ENCODE measurements at regions not wholly inside any gene's neighbourhood (a gene's known extent, or its start where the extent isn't known, plus 50 kb on each side); places are given as distances from the start of the nearest gene placed in this dataset.

DNA sequence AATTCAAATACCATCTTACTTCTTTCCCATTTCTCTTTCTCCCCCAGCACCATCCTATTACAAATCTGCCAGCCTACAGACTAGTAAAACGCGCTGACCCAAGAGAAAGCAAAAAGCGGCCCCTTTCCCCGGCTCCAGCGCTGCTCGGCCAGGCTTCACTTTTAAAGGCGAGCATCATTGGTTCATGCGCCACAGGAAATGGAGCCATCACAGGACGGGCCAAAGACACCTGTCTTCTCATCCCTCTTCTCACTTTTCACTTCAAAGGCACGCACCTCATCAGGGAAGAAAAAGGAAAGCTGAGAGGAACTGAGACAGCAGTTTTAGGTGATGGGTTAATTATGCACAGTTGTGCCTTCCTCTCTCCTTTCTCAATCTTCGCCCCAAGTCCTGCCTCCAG is 664.2 kb upstream of the USP24 start:
- DNase-seq (ENCODE audit: low read depth), result no peak

DNA sequence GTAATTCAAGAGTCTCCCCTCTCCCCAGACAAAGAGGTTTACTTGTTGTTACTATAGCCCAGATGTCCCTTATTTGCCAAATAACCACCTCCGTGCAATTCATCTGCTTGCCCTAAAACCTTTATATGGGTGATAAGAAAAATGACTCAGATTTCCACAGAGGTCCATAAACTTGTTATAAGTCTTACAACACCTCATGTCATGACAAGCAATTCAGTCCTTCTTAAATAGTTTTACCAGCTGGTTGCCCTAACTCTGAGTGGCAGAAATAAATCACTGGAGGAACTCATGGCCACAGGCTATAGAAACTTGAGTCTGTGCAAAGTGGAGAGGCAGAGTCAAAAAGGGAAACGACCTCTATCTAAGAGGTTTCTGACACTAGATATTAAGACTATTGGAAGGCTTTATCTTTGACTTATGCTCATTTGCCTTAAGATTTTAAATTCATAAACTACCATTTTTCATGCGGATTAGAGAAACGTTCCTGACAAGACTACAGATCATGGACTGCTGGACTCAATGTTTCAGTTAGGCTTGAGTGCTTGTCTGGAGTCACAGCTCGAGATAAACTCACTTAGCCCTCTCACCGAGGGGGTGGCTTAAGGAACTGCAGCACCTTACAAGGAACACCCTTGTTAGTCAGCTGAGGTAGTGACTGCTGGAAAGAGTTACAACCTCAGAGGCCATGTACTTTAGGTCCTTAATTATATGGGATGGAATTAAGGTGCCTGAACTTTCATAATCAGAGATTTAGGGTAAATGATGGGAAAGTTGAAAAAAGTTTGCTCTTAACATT is 662.5 kb upstream of the USP24 start:
- no peak for DNase-seq (ENCODE audit: low read depth)

DNA sequence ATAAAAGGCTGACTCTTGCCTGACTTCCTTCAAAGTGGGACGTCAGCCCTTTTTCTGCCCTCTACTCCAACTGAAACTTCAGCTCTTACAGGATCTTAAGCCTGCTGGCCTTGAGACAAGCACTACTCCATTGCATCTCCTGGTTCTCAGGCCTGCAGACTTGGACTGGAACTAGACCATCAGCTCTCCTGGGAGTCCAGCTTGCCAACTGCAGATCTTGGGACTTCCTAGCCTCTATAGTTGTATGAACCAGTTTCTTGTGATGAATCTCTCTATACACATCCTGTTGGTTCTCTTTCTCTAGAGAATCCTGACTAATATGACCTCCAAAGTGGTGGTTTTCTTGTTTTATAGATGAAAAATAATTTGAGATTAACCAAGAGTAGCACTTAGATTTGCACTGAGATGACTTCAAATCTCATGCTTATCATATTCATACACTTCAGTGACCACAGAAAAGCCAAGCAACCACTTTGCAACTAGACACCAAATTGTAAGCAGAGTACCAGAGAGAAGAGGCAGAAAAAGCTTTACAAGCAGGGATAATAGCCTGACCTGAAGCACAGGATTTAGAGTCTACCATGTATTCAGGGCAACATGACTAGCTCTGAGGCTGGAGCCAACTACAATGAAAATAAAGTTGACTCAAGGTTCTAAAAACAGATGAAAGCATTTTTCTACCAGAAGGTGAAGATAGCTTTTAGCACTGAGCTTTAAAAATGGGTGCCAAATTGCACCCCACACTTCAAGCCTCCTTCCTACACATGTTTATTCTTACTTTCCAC is 661.3 kb upstream of the USP24 start:
- no peak for DNase-seq (ENCODE audit: low read depth)

DNA sequence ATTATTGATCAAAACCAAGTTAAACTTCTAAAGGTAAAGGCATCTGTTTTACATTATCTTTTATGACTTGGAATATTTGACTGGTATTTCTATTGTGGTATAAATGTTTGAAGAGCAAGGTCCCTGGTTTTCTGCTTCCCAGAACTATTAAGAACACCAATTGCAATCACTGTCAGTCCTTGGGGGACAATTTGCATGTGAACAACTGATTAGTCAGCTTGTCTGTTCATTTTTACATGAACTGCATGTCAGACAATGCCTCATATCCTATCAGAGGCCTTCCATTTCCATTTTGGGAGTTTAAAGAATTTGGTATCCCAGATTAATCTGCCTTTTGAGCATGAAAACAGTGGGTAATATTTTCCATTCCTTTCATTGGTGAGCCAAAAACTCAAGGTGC is 654.9 kb upstream of the USP24 start:
- no peak for DNase-seq (ENCODE audit: low read depth)

DNA sequence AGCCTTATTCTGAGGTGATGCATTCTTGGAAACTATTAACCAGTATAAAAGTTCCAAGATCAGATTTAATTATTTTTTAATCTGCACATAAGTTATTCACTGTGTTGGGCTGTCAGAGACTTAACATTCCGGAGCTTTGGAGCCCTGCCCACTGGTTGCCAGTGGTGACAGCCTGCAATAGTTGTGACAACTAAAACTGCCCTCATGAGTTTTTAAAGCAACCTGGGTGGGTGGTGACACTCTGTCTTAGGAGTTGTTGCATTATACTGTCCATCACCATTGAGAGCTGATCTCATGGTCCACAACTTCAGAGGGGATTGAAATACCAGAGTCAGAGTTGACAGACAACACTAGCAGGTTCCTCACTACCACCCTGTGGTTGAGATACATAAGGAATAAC is 653.9 kb upstream of the USP24 start:
- peak; percentile 71 for DNase-seq (ENCODE audit: low read depth)

DNA sequence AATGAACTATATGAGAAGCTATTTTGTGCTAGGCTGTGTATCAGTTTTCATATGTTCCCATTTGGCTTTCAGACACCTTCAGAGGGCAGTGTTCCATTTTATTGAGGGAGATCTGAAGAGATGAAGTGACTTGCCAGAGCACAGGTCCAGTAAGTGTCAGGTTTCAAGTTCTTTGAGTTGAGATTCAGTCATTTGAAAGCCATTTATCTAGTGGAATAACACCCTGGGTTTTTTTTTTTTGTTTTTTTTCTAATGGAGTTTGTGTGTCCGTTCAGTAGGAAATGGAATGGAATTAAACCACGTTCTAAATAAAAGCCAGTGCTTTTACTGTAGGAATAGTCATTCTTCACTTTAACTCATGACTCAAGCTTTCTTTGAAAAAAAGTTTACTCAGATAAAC is 652.9 kb upstream of the USP24 start:
- DNase-seq (ENCODE audit: low read depth), result peak; percentile 61

DNA sequence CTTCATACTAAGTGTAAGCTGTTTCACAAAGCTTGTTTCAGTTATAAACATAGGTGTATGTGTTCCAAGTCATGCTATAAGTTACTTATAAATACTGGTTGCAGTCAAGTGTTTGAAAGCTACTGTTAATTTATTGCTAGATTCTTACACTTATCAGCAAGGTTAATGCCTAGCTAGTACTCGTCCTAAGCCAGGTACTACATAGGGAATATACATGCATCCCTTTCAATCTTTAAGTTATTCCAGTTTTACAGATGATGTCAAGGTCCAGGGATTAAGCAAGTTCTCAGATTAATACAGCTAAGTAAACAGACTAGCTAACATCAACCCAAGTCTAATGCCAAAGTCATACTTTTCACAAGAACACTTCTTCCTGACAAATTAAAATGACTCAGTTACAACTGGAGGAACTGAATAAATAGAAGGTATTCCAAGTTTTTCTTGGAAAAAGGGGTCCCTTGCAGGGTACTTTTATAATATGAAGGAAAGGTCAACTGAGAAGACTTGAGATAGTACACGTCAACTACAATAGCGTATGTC is 652.2 kb upstream of the USP24 start:
- DNase-seq (ENCODE audit: low read depth), result peak; percentile 49

DNA sequence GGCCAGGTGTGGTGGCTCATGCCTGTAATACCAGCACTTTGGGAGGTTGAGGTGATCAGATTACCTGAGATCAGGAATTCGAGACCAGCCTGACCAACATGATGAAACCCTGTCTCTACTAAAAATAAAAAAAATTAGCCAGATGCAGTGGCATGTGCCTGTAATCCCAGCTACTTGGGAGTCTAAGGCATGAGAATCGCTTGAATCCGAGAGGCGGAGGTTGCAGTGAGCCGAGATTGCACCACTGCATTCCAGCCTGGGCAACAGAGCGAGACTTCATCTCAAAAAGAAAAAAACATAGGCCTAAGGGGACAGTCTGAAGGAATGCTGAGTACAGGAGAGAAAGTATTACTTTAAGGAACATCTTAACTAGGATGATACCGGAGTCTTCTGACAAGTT is 650.6 kb upstream of the USP24 start:
- peak; percentile 59 for DNase-seq (ENCODE audit: low read depth)

DNA sequence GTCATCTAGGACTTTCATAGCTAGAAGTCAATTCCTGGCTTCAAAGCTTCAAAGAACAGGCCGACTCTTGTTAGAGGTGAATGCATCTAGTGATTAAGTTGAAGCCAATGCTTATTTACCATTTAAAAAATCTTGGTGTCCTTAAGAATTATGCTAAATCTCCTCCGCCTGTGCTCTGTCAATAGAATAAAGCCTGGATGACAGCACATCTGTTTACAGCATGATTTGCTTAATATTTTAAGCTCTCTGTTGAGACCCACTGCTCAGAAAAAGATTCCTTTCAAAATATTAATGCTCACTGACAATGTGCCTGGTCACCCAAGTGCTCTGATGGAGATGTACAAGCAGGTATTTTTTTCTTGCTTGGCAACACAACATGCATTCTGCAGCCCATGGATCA is 649.1 kb upstream of the USP24 start:
- DNase-seq (ENCODE audit: low read depth), result no peak

DNA sequence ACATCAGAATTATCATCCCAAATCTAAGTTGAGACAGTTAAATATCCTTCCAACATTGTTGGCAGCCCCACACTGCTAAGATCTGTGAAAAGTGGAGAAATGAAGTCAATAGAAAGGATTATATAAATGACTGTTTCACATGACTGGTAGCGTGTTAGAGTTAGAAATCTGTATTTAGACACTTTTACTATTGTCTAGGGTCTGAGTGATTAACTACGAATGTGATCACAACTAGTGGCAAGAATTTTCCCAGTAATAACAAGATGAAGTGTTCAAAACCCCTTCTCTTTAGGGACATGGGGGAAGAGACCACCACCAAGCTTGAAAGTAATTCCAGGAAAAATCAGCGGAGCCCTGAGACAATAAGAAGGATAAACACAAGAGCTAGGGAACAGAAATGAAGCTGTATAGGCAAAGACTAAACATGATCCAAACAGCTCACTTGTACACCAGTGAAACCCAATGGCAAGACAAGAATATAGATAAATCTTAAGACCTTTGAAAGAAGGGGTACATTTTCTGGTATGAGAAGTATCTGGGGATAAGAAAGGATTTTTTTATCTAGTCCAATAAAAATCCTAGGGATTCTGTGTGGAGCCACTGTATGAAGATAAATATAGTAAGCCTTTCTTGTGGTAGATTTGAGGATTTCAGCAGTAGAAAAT is 646.6 kb upstream of the USP24 start:
- DNase-seq (ENCODE audit: low read depth), result no peak

DNA sequence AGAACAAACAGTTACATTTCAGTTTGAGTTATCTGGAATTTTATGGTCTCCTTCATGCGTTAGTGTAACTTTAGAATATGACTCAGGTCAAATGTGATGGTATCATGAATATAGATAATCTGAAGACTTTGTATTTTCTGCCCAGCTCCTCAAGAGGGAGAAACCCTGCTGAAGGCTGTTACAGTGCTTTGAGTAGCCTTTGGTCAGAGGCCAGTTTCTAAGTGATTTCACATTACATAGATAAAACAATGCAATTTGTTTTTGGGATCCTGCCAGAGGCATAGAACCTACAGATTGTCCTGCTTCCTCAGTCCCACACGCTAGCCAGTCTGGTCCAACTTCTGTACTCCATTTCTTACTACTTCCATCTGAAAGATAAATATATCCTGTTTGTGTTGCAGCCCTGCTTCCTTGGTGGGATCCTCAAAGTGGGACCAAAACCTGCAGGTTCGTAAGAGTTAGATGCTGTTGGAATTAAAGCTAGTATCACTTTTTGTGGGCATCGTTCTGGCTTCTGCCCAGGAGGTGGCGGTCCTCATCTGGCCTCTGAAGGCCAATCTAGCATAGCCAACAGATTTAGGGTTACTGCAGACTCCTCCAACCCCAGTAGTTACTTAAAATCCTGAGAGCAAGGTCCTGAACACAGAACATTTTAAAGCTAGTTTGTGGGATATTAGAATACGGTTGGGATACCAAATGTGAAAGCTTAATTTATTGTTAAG is 645.8 kb upstream of the USP24 start:
- no peak for DNase-seq (ENCODE audit: low read depth)

DNA sequence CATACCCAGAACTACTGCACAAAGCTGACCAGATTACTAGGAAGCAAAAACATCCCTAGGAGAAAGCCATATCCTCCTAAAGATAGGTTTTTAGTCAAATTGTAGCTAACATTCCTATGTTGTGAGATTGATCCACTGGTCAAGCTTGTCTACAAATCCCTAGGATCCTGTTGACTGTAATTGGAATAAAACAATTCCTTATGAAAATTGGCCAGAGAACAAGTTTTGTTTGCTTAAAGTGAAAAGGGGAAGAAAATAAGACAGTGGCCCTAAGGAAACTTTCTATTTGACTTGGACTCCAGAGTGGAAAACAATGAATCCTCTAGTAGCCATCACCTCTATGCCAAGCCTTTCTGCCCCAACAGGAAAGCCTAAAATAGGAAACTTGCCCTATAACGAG is 645.2 kb upstream of the USP24 start:
- no peak for DNase-seq (ENCODE audit: low read depth)

DNA sequence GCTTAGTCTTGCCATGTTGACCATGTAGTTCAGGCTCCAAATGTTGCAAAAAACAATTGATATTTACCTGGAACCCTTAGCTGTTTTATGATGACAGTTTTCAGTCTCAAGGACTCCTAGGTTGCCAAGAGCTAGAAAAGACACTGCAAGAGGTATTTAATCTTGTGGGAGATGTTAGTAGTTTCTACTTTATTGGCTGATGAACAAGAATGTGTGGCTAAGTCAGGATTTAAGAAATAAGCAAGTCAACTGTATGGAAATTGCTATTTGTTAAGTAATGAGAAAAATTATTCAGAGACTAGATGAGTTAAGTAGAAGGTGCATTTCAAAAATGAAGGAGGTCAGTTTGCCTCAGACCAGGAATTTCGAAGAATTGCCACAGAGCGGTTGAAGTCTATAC is 639.7 kb upstream of the USP24 start:
- DNase-seq (ENCODE audit: low read depth), result peak; percentile 14

DNA sequence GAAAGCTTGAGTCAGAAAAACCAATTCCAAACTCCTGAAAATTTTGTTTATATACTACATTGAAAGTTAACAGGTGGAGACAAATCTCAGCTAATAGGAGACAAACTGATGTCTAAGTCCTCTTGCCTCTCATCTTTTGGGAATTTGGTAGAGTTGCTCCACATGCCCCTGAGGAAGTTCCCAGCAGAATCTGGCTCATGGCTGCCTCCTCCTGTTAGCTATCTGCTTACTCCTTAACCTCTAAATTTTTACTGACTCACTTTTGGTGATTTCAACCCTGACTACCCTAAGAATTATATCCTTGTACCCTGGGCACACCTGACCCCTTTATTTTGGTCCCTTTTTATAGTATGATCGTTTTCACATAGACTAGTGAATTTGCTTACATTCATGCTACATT is 633.7 kb upstream of the USP24 start:
- DNase-seq (ENCODE audit: low read depth), result peak; percentile 28

DNA sequence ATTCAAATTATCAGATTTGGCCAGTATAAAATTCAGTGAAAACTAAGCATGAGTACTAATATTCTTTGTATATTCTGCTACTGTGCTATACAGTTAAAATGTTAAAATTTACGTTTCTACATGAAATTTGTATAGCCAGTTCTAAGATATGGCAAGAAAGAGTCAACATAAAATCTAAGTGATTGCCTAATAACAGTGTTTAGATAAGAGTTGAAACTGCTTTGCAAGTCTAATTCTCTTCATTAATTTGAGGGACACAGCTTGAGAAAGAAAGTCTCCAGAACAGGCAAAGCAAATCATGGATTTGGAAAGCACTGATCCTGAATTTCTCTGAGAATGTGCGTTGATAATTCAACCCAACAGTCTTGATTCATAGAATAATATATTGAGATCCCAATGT is 630.9 kb upstream of the USP24 start:
- no peak for DNase-seq (ENCODE audit: low read depth)

DNA sequence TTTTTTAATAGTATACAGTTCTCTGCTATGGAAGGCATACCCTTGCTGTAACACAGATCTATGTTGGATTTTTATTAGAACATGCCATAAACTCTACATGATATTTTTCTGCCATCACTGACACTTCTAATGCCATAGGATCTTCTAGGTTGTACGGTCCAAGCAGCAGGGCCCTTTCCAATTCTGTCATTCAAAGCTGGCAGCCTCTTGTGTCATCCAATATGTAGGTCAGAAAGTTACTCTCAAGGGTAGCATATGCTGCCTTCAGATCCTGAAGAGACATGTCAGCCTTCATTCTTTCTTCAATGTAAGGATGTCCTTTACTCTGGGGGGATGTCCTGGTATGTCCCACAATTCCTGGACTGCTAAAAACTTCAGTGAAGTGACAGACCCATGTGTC is 629.2 kb upstream of the USP24 start:
- no peak for DNase-seq (ENCODE audit: low read depth)

DNA sequence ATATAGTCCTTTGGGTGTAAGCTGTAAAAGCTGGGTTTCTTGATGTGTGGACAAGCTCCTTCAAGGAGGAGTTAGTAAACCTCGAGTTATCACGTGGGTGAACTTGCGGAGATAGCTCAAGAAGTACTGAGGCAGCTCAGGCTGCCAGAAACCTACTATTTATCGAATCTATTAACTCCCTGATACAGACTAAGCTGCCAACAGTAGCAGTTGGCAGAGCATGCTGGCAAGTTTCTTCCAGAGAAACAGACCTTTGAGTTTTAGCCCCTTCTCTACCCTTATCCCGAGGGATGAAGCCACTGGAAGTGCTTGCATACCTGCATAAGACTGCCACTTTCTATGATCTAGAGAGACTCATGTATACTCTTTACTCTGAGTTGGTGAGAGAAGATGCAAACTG is 624.5 kb upstream of the USP24 start:
- DNase-seq (ENCODE audit: low read depth), result no peak

DNA sequence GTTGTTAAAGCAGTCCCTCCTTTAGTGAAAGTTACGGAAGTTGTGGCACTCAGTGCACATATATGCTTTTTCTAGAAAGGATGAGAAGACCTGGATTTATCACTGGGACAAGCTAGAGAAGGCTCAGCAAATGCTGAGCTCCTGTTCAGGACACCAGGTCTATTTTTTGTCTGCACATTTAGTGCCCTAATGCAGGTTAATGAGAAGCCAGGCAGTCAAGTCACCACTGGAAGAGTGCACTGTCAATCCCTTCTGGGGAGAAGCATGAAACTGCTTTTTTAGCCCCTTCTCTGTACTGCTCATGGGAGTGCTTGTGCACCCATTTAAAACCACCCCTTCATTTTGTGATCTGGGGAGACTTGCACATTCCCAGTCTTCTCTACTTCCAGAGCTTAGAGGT is 624.1 kb upstream of the USP24 start:
- DNase-seq (ENCODE audit: low read depth), result peak; percentile 20

DNA sequence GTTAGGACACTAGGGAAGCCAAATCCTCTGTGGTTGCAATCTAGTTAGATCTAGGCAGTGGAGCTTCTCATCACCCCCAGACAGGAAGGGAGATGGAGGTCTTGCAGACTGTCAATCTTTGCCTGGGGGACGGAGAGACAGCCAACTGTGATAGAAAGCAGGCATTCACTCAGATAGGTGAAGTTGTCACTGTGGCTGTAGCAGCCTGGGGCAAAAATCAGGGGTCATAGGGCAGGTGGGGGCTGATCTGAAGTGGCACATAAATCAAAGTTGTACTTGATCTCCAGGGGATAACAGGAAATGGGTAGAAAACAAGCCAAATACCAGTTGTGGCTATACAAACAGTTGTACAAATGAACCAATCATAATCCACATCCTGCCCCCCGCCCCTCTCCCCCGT is 620.9 kb upstream of the USP24 start:
- no peak for DNase-seq (ENCODE audit: low read depth)

DNA sequence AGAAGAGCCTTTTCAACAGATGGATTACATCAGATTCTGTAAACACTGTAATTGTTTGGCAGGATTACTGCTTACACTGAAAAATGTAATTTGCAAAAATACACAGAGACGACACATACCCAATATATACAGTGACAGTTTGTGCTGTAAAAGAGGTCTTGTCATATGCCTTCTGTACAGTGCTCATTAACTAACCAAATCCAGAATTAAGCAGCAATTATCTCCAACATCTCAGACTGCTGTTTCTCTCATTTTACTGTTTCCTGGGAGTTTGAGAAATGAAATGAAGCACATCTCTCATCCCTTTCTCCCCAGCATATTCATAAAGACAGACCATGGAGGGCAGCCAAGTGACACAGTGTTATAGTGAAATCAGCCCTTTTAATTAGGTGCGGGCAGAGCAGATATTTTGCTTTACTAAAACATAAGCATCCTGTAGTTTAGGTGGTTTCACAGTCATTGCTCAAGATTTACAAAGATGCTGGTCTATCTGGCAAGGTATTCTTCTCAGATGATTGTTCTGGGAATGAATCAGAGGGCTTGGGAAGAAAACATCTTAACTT is 618.4 kb upstream of the USP24 start:
- peak; percentile 41 for DNase-seq (ENCODE audit: low read depth)

DNA sequence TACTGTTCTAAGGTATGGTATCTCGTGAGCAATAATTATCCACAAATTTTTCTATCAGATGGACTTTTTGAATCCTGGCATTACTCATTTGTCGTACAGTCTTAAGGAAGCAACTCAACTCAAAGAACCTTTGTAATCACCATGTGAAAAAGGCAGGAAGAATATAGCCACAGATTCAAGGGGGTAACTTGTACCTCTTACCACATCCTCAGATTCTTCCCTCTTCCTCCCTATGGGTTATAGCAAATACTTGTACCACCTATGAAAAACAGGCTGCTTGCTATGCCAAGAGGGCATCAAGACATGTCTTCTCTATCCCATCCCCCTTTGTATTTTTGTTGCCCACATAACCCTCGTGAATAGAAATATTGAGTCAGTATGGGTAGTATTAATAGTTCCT is 616.6 kb upstream of the USP24 start:
- no peak for DNase-seq (ENCODE audit: low read depth)

DNA sequence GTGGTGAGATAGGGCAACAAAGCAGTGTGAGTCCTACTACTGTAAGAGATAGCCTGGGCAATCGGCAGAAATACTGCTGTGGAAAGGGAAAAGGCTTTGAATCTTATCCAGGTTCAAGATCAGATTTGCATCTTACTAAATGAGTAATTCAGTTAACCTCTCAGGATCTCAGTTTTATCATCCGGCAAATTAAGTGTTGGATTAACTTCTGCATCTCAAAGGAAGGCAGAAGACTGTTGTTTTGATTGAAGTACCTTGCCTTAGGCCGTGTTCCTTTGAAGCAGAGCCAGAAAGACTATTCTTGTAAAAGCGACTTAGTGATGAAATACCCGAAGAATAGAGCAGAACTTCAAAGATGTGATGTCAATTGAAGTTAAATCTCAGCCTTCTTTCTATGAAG is 612.9 kb upstream of the USP24 start:
- DNase-seq (ENCODE audit: low read depth), result peak; percentile 49

Measured in renal cortical epithelial cell (primary cell).